ENCODE measurements at regions not wholly inside any gene's neighbourhood (a gene's known extent, or its start where the extent isn't known, plus 50 kb on each side); places are given as distances from the start of the nearest gene placed in this dataset.

DNA sequence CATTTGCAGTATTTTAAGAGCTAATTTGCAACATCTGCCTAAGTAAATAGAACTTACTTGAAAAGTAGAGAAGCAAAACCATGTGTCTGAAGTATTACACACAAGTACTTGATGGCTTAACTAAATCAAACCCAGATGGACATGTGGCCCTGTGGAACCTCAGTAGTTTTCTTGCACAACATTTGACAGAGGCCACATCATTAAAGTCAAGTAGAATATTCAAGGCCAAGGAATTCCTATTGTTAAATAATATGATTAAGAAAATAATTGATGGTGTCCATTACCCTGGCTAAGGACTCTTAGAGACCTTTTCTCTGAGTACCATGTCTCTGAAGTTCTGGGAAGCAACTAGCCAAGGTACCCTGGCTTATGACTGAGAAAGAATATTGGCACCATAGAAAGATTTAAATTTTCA is 135.4 kb upstream of the OTUD4 start:
- POLR2A ChIA-PET (ENCODE audit: unreplicated experiment): no interaction called here
- no peak for DNase-seq
- no peaks in the 10 kb centered on the region for H3K4me1 ChIP-seq (replicated peaks; ENCODE audit: insufficient read depth)
- CTCF ChIA-PET: no interaction called here
- BruUV-seq (replicated peaks): no TSS peak
- no peak overlapping the region for H3K4me3 ChIP-seq
- no peak for TF ChIP-seq EZH2 (IDR thresholded peaks at IDR 0.05; ENCODE audit: low read depth)
- TF ChIP-seq, protein P1, sequence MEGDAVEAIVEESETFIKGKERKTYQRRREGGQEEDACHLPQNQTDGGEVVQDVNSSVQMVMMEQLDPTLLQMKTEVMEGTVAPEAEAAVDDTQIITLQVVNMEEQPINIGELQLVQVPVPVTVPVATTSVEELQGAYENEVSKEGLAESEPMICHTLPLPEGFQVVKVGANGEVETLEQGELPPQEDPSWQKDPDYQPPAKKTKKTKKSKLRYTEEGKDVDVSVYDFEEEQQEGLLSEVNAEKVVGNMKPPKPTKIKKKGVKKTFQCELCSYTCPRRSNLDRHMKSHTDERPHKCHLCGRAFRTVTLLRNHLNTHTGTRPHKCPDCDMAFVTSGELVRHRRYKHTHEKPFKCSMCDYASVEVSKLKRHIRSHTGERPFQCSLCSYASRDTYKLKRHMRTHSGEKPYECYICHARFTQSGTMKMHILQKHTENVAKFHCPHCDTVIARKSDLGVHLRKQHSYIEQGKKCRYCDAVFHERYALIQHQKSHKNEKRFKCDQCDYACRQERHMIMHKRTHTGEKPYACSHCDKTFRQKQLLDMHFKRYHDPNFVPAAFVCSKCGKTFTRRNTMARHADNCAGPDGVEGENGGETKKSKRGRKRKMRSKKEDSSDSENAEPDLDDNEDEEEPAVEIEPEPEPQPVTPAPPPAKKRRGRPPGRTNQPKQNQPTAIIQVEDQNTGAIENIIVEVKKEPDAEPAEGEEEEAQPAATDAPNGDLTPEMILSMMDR (conservative IDR thresholded peaks at IDR 0.05): no peak
- no peak overlapping the region for H2AFZ ChIP-seq
- no peaks in the 10 kb centered on the region for H3F3A ChIP-seq (ENCODE audit: insufficient read depth, low read depth)
- no peak overlapping the region for H3K4me2 ChIP-seq
- no peaks in the 10 kb centered on the region for H3K36me3 ChIP-seq (ENCODE audit: low read depth)
- H4K20me1 ChIP-seq (ENCODE audit: insufficient read depth): no peaks in the 10 kb centered on the region
- intact Hi-C loops (cut with micrococcal nuclease; ENCODE audit: unreplicated experiment): no loop called here
- no peak overlapping the region for H3K27ac ChIP-seq
- H3K79me2 ChIP-seq (ENCODE audit: low read depth): no peaks in the 10 kb centered on the region
- H3K27me3 ChIP-seq (ENCODE audit: insufficient read depth, low read depth): no peaks in the 10 kb centered on the region
- H3K9me2 ChIP-seq (ENCODE audit: insufficient read depth): no peaks in the 10 kb centered on the region
- H3K9me3 ChIP-seq (ENCODE audit: insufficient read depth, low read depth): no peaks in the 10 kb centered on the region

DNA sequence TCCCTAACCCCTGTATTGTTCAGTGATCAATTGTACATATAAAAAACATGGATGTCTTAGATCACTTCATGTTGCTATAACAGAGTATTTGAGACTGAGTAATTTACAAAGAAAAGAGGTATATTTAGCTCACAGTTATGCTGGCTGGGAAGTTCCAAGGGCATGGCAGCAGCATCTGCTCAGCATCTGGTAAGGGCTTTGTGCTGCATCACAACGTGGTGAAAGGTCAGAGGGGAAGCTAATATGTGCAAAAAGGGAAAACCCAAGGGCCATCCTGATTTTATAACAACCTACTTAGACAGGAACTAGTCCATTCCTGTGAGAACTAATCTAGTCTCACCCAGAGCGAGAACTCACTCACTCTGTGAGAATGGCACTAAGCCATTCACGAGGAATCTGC is 128.2 kb upstream of the OTUD4 start:
- no peaks in the 10 kb centered on the region for H3K9me2 ChIP-seq (ENCODE audit: insufficient read depth)
- no peaks in the 10 kb centered on the region for H4K20me1 ChIP-seq (ENCODE audit: insufficient read depth)
- no peak overlapping the region for H3K4me2 ChIP-seq
- TF ChIP-seq EZH2 (IDR thresholded peaks at IDR 0.05; ENCODE audit: low read depth): no peak
- TF ChIP-seq, protein P1 (conservative IDR thresholded peaks at IDR 0.05): no peak
- BruUV-seq (replicated peaks): no TSS peak
- DNase-seq: no peak
- no peaks in the 10 kb centered on the region for H3K27me3 ChIP-seq (ENCODE audit: insufficient read depth, low read depth)
- CTCF ChIA-PET: no interaction called here
- no peaks in the 10 kb centered on the region for H3K79me2 ChIP-seq (ENCODE audit: low read depth)
- H3K4me1 ChIP-seq (replicated peaks; ENCODE audit: insufficient read depth): no peaks in the 10 kb centered on the region
- no peak overlapping the region for H2AFZ ChIP-seq
- no peak overlapping the region for H3K4me3 ChIP-seq
- H3K27ac ChIP-seq: no peak overlapping the region
- no peaks in the 10 kb centered on the region for H3K9me3 ChIP-seq (ENCODE audit: insufficient read depth, low read depth)
- intact Hi-C loops (cut with micrococcal nuclease; ENCODE audit: unreplicated experiment): no loop called here
- no peaks in the 10 kb centered on the region for H3F3A ChIP-seq (ENCODE audit: insufficient read depth, low read depth)
- H3K36me3 ChIP-seq (ENCODE audit: low read depth): no peaks in the 10 kb centered on the region
- POLR2A ChIA-PET (ENCODE audit: unreplicated experiment): no interaction called here

GRCh38 chr4:145307763-145308430 is 127.5 kb upstream of the OTUD4 start:
- Histone ChIP-seq H4K20me1 (ENCODE audit: insufficient read depth) (no peaks in the 10 kb centered on the region), H3K36me3 (ENCODE audit: low read depth) (no peaks in the 10 kb centered on the region), H3F3A (ENCODE audit: insufficient read depth, low read depth) (no peaks in the 10 kb centered on the region), H3K79me2 (ENCODE audit: low read depth) (no peaks in the 10 kb centered on the region), H3K4me2 (no peak overlapping the region), H3K9me2 (ENCODE audit: insufficient read depth) (no peaks in the 10 kb centered on the region), H3K27me3 (ENCODE audit: insufficient read depth, low read depth) (no peaks in the 10 kb centered on the region), H3K4me1 (replicated peaks; ENCODE audit: insufficient read depth) (no peaks in the 10 kb centered on the region), H3K27ac (no peak overlapping the region), H2AFZ (no peak overlapping the region), H3K4me3 (no peak overlapping the region), H3K9me3 (ENCODE audit: insufficient read depth, low read depth) (no peaks in the 10 kb centered on the region)
- TF ChIP-seq, protein P1 (conservative IDR thresholded peaks at IDR 0.05): no peak
- no peak for TF ChIP-seq EZH2 (IDR thresholded peaks at IDR 0.05; ENCODE audit: low read depth)
- CTCF ChIA-PET: no interaction called here
- intact Hi-C loops (cut with micrococcal nuclease; ENCODE audit: unreplicated experiment): no loop called here
- DNase-seq: no peak
- POLR2A ChIA-PET (ENCODE audit: unreplicated experiment): no interaction called here
- BruUV-seq (replicated peaks): no TSS peak
